ENCODE measurements at regions not wholly inside any gene's neighbourhood (a gene's known extent, or its start where the extent isn't known, plus 50 kb on each side); places are given as distances from the start of the nearest gene placed in this dataset.

GRCh38 chr20:41874658-41875057 lies 256.5 kb upstream of the CHD6 start:
- no peaks in the 10 kb centered on the region for H3K36me3 ChIP-seq
- H3K9me3 ChIP-seq = no peaks in the 10 kb centered on the region
- H3K27me3 ChIP-seq = no peaks in the 10 kb centered on the region
- no peak overlapping the region for H3K4me3 ChIP-seq
- no peak overlapping the region for H3K27ac ChIP-seq
- no peak overlapping the region for H3K9ac ChIP-seq (ENCODE audit: low read depth in 2 of 2, low read length in 2 of 2)
- DNase-seq = no peak
- no peak for TF ChIP-seq CTCF (IDR thresholded peaks at IDR 0.05)
- H3K4me1 ChIP-seq = no peaks in the 10 kb centered on the region
- intact Hi-C loops (cut with DNase I) = no loop called here

- Histone ChIP-seq H3K36me3 (no peaks in the 10 kb centered on the region), H3K4me1 (no peaks in the 10 kb centered on the region), H3K27ac (no peak overlapping the region), H3K9ac (ENCODE audit: low read depth in 2 of 2, low read length in 2 of 2) (no peak overlapping the region), H3K4me3 (no peak overlapping the region), H3K27me3 (no peaks in the 10 kb centered on the region), H3K9me3 (no peaks in the 10 kb centered on the region)
- no peak for TF ChIP-seq CTCF (IDR thresholded peaks at IDR 0.05)
- DNase-seq = no peak
- intact Hi-C loops (cut with DNase I) = no loop called here
Observed at GRCh38 chr20:41872930-41873329, 254.8 kb upstream of the CHD6 start.

GRCh38 chr20:41870869-41871462 lies 252.8 kb upstream of the CHD6 start:
- DNase-seq = no peak
- Histone ChIP-seq H3K9ac (ENCODE audit: low read depth in 2 of 2, low read length in 2 of 2) (no peak overlapping the region), H3K27ac (no peak overlapping the region), H3K36me3 (no peaks in the 10 kb centered on the region), H3K9me3 (no peaks in the 10 kb centered on the region), H3K4me1 (no peaks in the 10 kb centered on the region), H3K27me3 (no peaks in the 10 kb centered on the region), H3K4me3 (no peak overlapping the region)
- intact Hi-C loops (cut with DNase I) = no loop called here
- no peak for TF ChIP-seq CTCF (IDR thresholded peaks at IDR 0.05)

- no peaks in the 10 kb centered on the region for H3K9me3 ChIP-seq
- H3K9ac ChIP-seq (ENCODE audit: low read depth in 2 of 2, low read length in 2 of 2) = no peak overlapping the region
- no peaks in the 10 kb centered on the region for H3K36me3 ChIP-seq
- DNase-seq = no peak
- H3K27ac ChIP-seq = no peak overlapping the region
- intact Hi-C loops (cut with DNase I) = no loop called here
- no peaks in the 10 kb centered on the region for H3K27me3 ChIP-seq
- no peaks in the 10 kb centered on the region for H3K4me1 ChIP-seq
- H3K4me3 ChIP-seq = no peak overlapping the region
- TF ChIP-seq CTCF (IDR thresholded peaks at IDR 0.05) = no peak
Observed at GRCh38 chr20:41869261-41869660, 251.1 kb upstream of the CHD6 start.

GRCh38 chr20:41865938-41866337 lies 247.8 kb upstream of the CHD6 start:
- DNase-seq = no peak
- no peak for TF ChIP-seq CTCF (IDR thresholded peaks at IDR 0.05)
- Histone ChIP-seq H3K36me3 (no peaks in the 10 kb centered on the region), H3K4me1 (no peaks in the 10 kb centered on the region), H3K27me3 (no peaks in the 10 kb centered on the region), H3K9ac (ENCODE audit: low read depth in 2 of 2, low read length in 2 of 2) (no peak overlapping the region), H3K4me3 (no peak overlapping the region), H3K9me3 (no peaks in the 10 kb centered on the region), H3K27ac (no peak overlapping the region)
- intact Hi-C loops (cut with DNase I) = no loop called here

Data from colonic mucosa (tissue), 4 donors.